T-cell (primary cell): ENCODE measurements at regions not wholly inside any gene's neighbourhood (a gene's known extent, or its start where the extent isn't known, plus 50 kb on each side); places are given as distances from the start of the nearest gene placed in this dataset.

Source experiments
- ATAC-seq, 4 experiments: fragments of 200-7000 bp in 3 of 4; fragments of 150-1000 bp in 1 of 4; cut with Tn5 transposase; replicated peaks in 1 of 4; 1 replicate in 3 of 4; 2 replicates in 1 of 4; pipeline ENCODE4 v1.10.0; 2021; ENCODE audit warnings: moderate library complexity in 3 of 4, mild to moderate bottlenecking in 2 of 4, moderate number of reproducible peaks in 1 of 4
- CTCF ChIA-PET, 2 donors: fragments of 300-600 bp; sonication (Branson Sonifier 250); formaldehyde crosslinking; loops; one replicate each; lab custom pipeline; 2022; ENCODE audit warnings: antibody characterized with exemption in 2 of 2; lab: Charles Lee
- POLR2A ChIA-PET, 2 donors: fragments of 300-600 bp; sonication (Branson Sonifier 250); formaldehyde crosslinking; loops; one replicate each; lab custom pipeline; 2022; ENCODE audit warnings: antibody characterized with exemption in 2 of 2; lab: Charles Lee
- DNase-seq, 35 experiments: peaks; one replicate each; pipeline versions ENCODE4 v3.0.0 to v3.0.0-alpha.2; 2013 to 2023
- H3K27ac ChIP-seq: one replicate; pipeline ENCODE4 v1.5.1; 2013; ENCODE audit warnings: low read length
- H3K27me3 ChIP-seq, 2 experiments: replicated peaks in 1 of 2; 1 replicate in 1 of 2; 2 replicates in 1 of 2; pipeline versions ENCODE4 v1.6.1 to v1.7.0; 2013; ENCODE audit warnings: low read length in 1 of 2, mixed read lengths in 1 of 2; ENCODE audit not compliant: control insufficient read depth in 2 of 2, insufficient read depth in 2 of 2; ENCODE audit errors: extremely low read depth in 1 of 2
- H3K36me3 ChIP-seq, 2 donors: 1 replicate in 1 of 2; 2 replicates in 1 of 2; pipeline versions ENCODE4 v1.6.1 to v1.7.0; 2013; ENCODE audit warnings: low read length in 1 of 2; ENCODE audit not compliant: control insufficient read depth in 2 of 2, insufficient read depth in 1 of 2; ENCODE audit errors: extremely low read depth in 1 of 2
- H3K4me1 ChIP-seq, 2 experiments: 1 replicate in 1 of 2; 2 replicates in 1 of 2; pipeline versions ENCODE4 v1.6.1 to v1.7.0; 2013; ENCODE audit warnings: low read length in 2 of 2, mixed read lengths in 1 of 2; ENCODE audit not compliant: insufficient read depth in 2 of 2, control insufficient read depth in 1 of 2; ENCODE audit errors: extremely low read depth in 1 of 2
- H3K4me3 ChIP-seq, 2 donors: 1 replicate in 1 of 2; 2 replicates in 1 of 2; pipeline versions ENCODE4 v1.5.1 to v1.7.0; 2013; ENCODE audit warnings: mild to moderate bottlenecking in 2 of 2, low read length in 1 of 2, moderate library complexity in 1 of 2; ENCODE audit not compliant: control insufficient read depth in 1 of 2; ENCODE audit errors: extremely low read depth in 1 of 2
- H3K9me3 ChIP-seq: 2 replicates; pipeline ENCODE4 v1.7.0; 2013
- H3K27ac Mint-ChIP-seq, 2 donors: one replicate each; pipeline ENCODE4 v1.8.0; 2020 to 2021; ENCODE audit warnings: mild to moderate bottlenecking in 2 of 2, mixed read lengths in 2 of 2
- H3K27me3 Mint-ChIP-seq, 2 donors: one replicate each; pipeline ENCODE4 v1.8.0; 2021 to 2022; ENCODE audit warnings: mixed read lengths in 2 of 2
- H3K36me3 Mint-ChIP-seq: one replicate; pipeline ENCODE4 v1.8.0; 2021; ENCODE audit warnings: mixed read lengths
- H3K4me1 Mint-ChIP-seq, 3 donors: one replicate each; pipeline ENCODE4 v1.8.0; 2020 to 2022; ENCODE audit warnings: mixed read lengths in 3 of 3, mild to moderate bottlenecking in 1 of 3
- H3K4me3 Mint-ChIP-seq, 3 donors: one replicate each; pipeline ENCODE4 v1.8.0; 2020 to 2022; ENCODE audit warnings: mild to moderate bottlenecking in 3 of 3, mixed read lengths in 3 of 3, moderate library complexity in 3 of 3
- H3K9me3 Mint-ChIP-seq, 3 donors: one replicate each; pipeline ENCODE4 v1.8.0; 2020 to 2022; ENCODE audit warnings: mixed read lengths in 3 of 3
- WGBS: methylation state at CpG from one replicate; pipeline ENCODE4 v1.1.5; 2013; ENCODE audit warnings: missing lambda C conversion rate; ENCODE audit not compliant: insufficient coverage; 5-methylcytosine and 5-hydroxymethylcytosine counted together

GRCh38 chr9:78150312-78150982 is 85.4 kb upstream of the CEP78 start:
- 88% methylated on average over 13 of the region's 25 CpGs for WGBS
- ChIA-PET POLR2A (no interaction called here), CTCF (no interaction called here)
- peaks cover 0 to 3% (median 0%) of the 10 kb centered on the region in 3 donors for H3K9me3 Mint-ChIP-seq
- no peak overlapping the region for H3K4me3 Mint-ChIP-seq
- no peak overlapping the region for H3K27ac Mint-ChIP-seq
- no peaks in the 10 kb centered on the region for H3K4me1 ChIP-seq
- H3K27me3 Mint-ChIP-seq = no peaks in the 10 kb centered on the region
- no peaks in the 10 kb centered on the region for H3K36me3 ChIP-seq
- H3K4me3 ChIP-seq = no peak overlapping the region
- no peak for ATAC-seq
- DNase-seq = no peak
- H3K4me1 Mint-ChIP-seq = no peaks in the 10 kb centered on the region
- H3K36me3 Mint-ChIP-seq = no peaks in the 10 kb centered on the region
- H3K27me3 ChIP-seq = peaks cover 0 to 6% of the 10 kb centered on the region in 2 experiments
- H3K9me3 ChIP-seq = no peaks in the 10 kb centered on the region
- H3K27ac ChIP-seq = no peak overlapping the region

GRCh38 chr9:78149702-78150291 is 86.1 kb upstream of the CEP78 start:
- Mint-ChIP-seq H3K4me1 (no peaks in the 10 kb centered on the region), H3K4me3 (no peak overlapping the region), H3K9me3 (no peaks in the 10 kb centered on the region), H3K27ac (no peak overlapping the region), H3K36me3 (no peaks in the 10 kb centered on the region), H3K27me3 (no peaks in the 10 kb centered on the region)
- 93% methylated on average over 3 of the region's 9 CpGs for WGBS
- no peak overlapping the region for H3K4me3 ChIP-seq
- peaks cover 0 to 6% of the 10 kb centered on the region in 2 experiments for H3K27me3 ChIP-seq
- DNase-seq (no peak), ATAC-seq (no peak)
- H3K27ac ChIP-seq = no peak overlapping the region
- CTCF ChIA-PET = interaction anchor here in 1 of 2 donors (0.6 kb wide), 1 partner anchor 434 kb away, joined by 3 read pairs; no protein-coding TSS in a partner anchor
- no peaks in the 10 kb centered on the region for H3K36me3 ChIP-seq
- POLR2A ChIA-PET = interaction anchor here in 1 of 2 donors (0.6 kb wide), 1 partner anchor 40 kb away, joined by 3 read pairs; no protein-coding TSS in a partner anchor
- H3K4me1 ChIP-seq = no peaks in the 10 kb centered on the region
- H3K9me3 ChIP-seq = no peaks in the 10 kb centered on the region

DNA sequence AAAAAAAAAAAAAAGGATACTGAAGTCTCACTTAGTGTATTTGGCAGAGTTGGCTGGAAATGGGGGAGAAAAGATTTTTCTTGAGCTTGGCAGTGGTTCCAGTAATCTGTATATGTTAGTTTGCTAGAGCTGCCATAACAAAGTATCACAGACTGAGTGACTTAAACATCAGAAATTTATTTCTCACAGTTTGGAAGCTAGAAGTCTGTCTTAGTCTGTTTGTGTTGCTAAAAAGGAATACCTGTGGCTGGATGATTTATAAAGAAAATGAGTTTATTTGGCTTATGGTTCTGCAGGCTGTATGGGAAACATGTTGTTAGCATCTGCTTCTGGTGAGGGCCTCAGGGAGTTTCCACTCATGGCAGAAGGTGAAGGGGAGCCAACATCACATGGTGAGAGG is 89.6 kb upstream of the CEP78 start:
- no peak overlapping the region for H3K27ac Mint-ChIP-seq
- H3K27me3 Mint-ChIP-seq = no peaks in the 10 kb centered on the region
- Histone ChIP-seq H3K27me3 (peaks cover 0 to 6% of the 10 kb centered on the region in 2 experiments), H3K9me3 (no peaks in the 10 kb centered on the region), H3K27ac (no peak overlapping the region), H3K4me1 (no peaks in the 10 kb centered on the region), H3K36me3 (no peaks in the 10 kb centered on the region), H3K4me3 (no peak overlapping the region)
- DNase-seq (no peak), ATAC-seq (no peak)
- ChIA-PET POLR2A (interaction anchor here (0.6 to 0.7 kb wide), 3 partner anchors 203 to 276 kb away, joined by 3 to 7 read pairs (median 3); no protein-coding TSS in a partner anchor), CTCF (no interaction called here)
- peaks cover 0 to 2% (median 0%) of the 10 kb centered on the region in 3 donors for H3K4me1 Mint-ChIP-seq
- no peak overlapping the region for H3K4me3 Mint-ChIP-seq
- peaks cover 10 to 20% (median 11%) of the 10 kb centered on the region in 3 donors for H3K9me3 Mint-ChIP-seq
- H3K36me3 Mint-ChIP-seq = peaks cover 4% of the 10 kb centered on the region

GRCh38 chr9:78144663-78145377 is 91.1 kb upstream of the CEP78 start:
- Mint-ChIP-seq H3K36me3 (peaks cover 4% of the 10 kb centered on the region), H3K4me1 (peaks cover 0 to 2% (median 0%) of the 10 kb centered on the region in 3 donors), H3K9me3 (peaks cover 10 to 25% (median 13%) of the 10 kb centered on the region in 3 donors), H3K27me3 (no peaks in the 10 kb centered on the region), H3K27ac (no peak overlapping the region), H3K4me3 (no peak overlapping the region)
- ATAC-seq (no peak), DNase-seq (no peak)
- Histone ChIP-seq H3K36me3 (no peaks in the 10 kb centered on the region), H3K27me3 (peaks cover 0 to 1% of the 10 kb centered on the region in 2 experiments), H3K27ac (no peak overlapping the region), H3K4me1 (no peaks in the 10 kb centered on the region), H3K4me3 (no peak overlapping the region), H3K9me3 (no peaks in the 10 kb centered on the region)
- WGBS = 83% methylated on average over 1 of the region's 3 CpGs
- CTCF ChIA-PET = no interaction called here
- POLR2A ChIA-PET = interaction anchor here in 1 of 2 donors (0.5 kb wide), 1 partner anchor 17 kb away, joined by 3 read pairs; no protein-coding TSS in a partner anchor

- ChIA-PET CTCF (no interaction called here), POLR2A (no interaction called here)
- WGBS = no CpG with 5 or more reads among the region's 1 CpG
- Mint-ChIP-seq H3K36me3 (peaks cover 4% of the 10 kb centered on the region), H3K27me3 (no peaks in the 10 kb centered on the region), H3K27ac (no peak overlapping the region), H3K4me1 (peaks cover 0 to 2% (median 0%) of the 10 kb centered on the region in 3 donors), H3K4me3 (no peak overlapping the region), H3K9me3 (peaks cover 10 to 31% (median 15%) of the 10 kb centered on the region in 3 donors)
- Histone ChIP-seq H3K4me1 (no peaks in the 10 kb centered on the region), H3K4me3 (no peak overlapping the region), H3K27ac (no peak overlapping the region), H3K36me3 (no peaks in the 10 kb centered on the region), H3K27me3 (no peaks in the 10 kb centered on the region), H3K9me3 (no peaks in the 10 kb centered on the region)
- ATAC-seq = no peak
- DNase-seq = no peak
These were observed 91.9 kb upstream of the CEP78 start for GRCh38 chr9:78144008-78144381.

DNA sequence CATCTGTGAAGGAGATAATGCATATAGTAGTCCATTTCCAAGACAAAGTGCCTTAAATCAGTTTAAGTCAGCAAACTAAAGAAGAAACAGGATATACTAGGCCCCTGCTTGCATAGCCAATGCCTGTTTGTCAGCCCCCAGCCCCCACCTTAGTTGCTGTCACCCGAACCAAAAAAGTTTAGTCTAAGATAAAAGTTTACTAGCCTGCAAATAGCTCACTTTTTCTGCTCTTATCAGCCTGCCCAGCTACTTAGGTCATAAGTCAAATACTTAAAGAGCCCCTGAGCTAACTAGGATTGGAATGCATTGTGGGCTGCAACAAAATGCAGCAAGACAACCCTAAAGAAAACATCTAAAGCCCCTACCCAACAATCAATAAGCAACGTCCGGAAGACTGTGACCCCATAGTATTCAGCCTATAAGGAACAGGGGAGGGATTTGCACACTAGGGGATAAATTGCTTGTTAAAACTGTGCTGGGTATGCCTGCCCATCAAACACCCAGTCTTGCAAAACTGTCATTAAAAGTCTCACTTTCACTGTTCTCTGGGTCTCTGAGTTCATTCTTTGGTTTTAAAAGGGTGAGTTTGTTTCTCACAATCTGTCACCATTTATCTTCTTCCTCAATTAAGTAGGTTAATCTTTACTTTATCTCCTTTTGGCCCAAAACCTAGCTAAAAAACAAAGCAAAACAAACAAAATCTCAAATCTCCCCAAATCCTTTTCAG is 92.4 kb upstream of the CEP78 start:
- DNase-seq (no peak), ATAC-seq (no peak)
- Histone ChIP-seq H3K27ac (no peak overlapping the region), H3K4me3 (no peak overlapping the region), H3K27me3 (no peaks in the 10 kb centered on the region), H3K36me3 (no peaks in the 10 kb centered on the region), H3K9me3 (no peaks in the 10 kb centered on the region), H3K4me1 (no peaks in the 10 kb centered on the region)
- Mint-ChIP-seq H3K9me3 (peaks cover 10 to 31% (median 15%) of the 10 kb centered on the region in 3 donors), H3K4me3 (no peak overlapping the region), H3K36me3 (peaks cover 4% of the 10 kb centered on the region), H3K27me3 (no peaks in the 10 kb centered on the region), H3K4me1 (peaks cover 0 to 2% (median 0%) of the 10 kb centered on the region in 3 donors), H3K27ac (peak overlapping the region in 1 of 2 donors; percentile 34)
- ChIA-PET CTCF (no interaction called here), POLR2A (no interaction called here)
- WGBS = no CpG with 5 or more reads among the region's 3 CpGs
